Muscle of leg (tissue), 3 donors: ENCODE measurements at regions not wholly inside any gene's neighbourhood (a gene's known extent, or its start where the extent isn't known, plus 50 kb on each side); places are given as distances from the start of the nearest gene placed in this dataset.
"Not testable (repeated sequence)": the region's sequence is repeated elsewhere in the genome, so short reads cannot be mapped to it uniquely, and the experiment has no call there.

Experiments
- DNase-seq: peaks from one replicate; pipeline ENCODE4 v3.0.0; 2013
- H3K27ac ChIP-seq: one replicate; pipeline ENCODE4 v1.5.1; 2013; ENCODE audit warnings: mild to moderate bottlenecking, low read length, control low read depth
- H3K27me3 ChIP-seq: one replicate; pipeline ENCODE4 v1.6.1; 2013; ENCODE audit warnings: low read length; ENCODE audit not compliant: control insufficient read depth, insufficient read depth
- H3K36me3 ChIP-seq: one replicate; pipeline ENCODE4 v1.6.1; 2013; ENCODE audit warnings: low read length; ENCODE audit not compliant: control insufficient read depth, insufficient read depth
- H3K4me1 ChIP-seq: one replicate; pipeline ENCODE4 v1.6.1; 2013; ENCODE audit warnings: low read length; ENCODE audit not compliant: control insufficient read depth, insufficient read depth
- H3K4me3 ChIP-seq: one replicate; pipeline ENCODE4 v1.5.1; 2013; ENCODE audit warnings: low read length, control low read depth
- H3K9me3 ChIP-seq: replicated peaks from 2 replicates; pipeline ENCODE4 v1.6.1; 2013; ENCODE audit warnings: low read depth, low read length; ENCODE audit not compliant: control insufficient read depth
- WGBS: methylation state at CpG from one replicate; pipeline ENCODE4 v1.1.5; 2013; ENCODE audit warnings: missing lambda C conversion rate; ENCODE audit not compliant: insufficient coverage; 5-methylcytosine and 5-hydroxymethylcytosine counted together

GRCh38 chr11:15339302-15339701 lies 224.6 kb downstream of the INSC start:
- H3K27ac ChIP-seq, result no peak overlapping the region
- no peaks in the 10 kb centered on the region for H3K4me1 ChIP-seq
- H3K27me3 ChIP-seq, result no peaks in the 10 kb centered on the region
- H3K36me3 ChIP-seq, result no peaks in the 10 kb centered on the region
- no CpG with 5 or more reads among the region's 1 CpG for WGBS
- no peak for DNase-seq
- peaks cover 4% of the 10 kb centered on the region for H3K9me3 ChIP-seq
- H3K4me3 ChIP-seq, result no peak overlapping the region

- DNase-seq, result no peak
- no CpG with 5 or more reads among the region's 1 CpG for WGBS
- Histone ChIP-seq H3K4me3 (no peak overlapping the region), H3K9me3 (peaks cover 4% of the 10 kb centered on the region), H3K4me1 (no peaks in the 10 kb centered on the region), H3K36me3 (no peaks in the 10 kb centered on the region), H3K27ac (no peak overlapping the region), H3K27me3 (no peaks in the 10 kb centered on the region)
Measured at GRCh38 chr11:15341587-15341986, 226.9 kb downstream of the INSC start.

DNA sequence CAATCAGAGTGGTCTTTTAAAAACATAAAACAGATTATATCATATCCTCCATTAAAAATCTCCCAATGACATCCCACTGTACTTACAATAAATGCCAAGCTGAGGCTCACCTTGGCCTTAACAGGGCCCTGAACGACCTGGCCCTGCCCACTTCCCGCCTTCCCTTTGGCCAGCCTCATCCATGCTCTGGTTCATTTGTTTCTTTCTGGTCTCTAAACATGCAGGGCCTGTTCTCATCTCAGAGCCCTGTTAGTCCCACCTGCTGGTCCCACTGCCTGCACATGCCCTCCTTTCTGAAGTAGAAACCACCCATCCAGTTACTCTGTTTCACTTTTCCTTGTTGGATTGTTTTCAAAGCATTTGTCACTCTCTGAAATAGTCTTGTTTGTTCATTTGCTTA lies 227.4 kb downstream of the INSC start:
- no peaks in the 10 kb centered on the region for H3K4me1 ChIP-seq
- 63% methylated on average over 2 of the region's 2 CpGs for WGBS
- no peak overlapping the region for H3K4me3 ChIP-seq
- no peaks in the 10 kb centered on the region for H3K36me3 ChIP-seq
- DNase-seq, result no peak
- H3K27ac ChIP-seq, result no peak overlapping the region
- H3K9me3 ChIP-seq, result peaks cover 4% of the 10 kb centered on the region
- no peaks in the 10 kb centered on the region for H3K27me3 ChIP-seq

DNA sequence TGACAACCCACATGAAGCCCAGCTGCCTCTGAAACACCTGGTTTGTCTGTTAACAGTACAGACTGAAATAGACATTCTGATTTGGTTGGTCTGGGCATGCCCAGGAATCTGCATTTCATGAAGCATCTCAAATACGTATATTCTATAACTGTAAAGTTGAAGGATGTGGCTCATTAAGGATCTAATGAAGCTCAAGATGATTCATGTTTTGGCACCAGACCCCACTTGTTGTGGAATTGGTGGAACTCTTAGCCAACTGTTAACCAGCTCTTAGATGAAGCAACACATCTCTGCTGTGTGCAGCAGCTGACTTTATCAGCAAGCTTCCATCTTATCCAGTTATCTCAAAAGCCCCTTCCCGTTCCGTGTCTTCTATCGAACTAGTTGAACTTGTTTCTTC lies 232.2 kb downstream of the INSC start:
- no peak for DNase-seq
- no peaks in the 10 kb centered on the region for H3K4me1 ChIP-seq
- H3K27me3 ChIP-seq, result no peaks in the 10 kb centered on the region
- no peak overlapping the region for H3K27ac ChIP-seq
- no CpG with 5 or more reads among the region's 4 CpGs for WGBS
- no peak overlapping the region for H3K4me3 ChIP-seq
- no peaks in the 10 kb centered on the region for H3K36me3 ChIP-seq
- H3K9me3 ChIP-seq, result no peaks in the 10 kb centered on the region

GRCh38 chr11:15347969-15348734 lies 233.4 kb downstream of the INSC start:
- Histone ChIP-seq H3K9me3 (no peaks in the 10 kb centered on the region), H3K36me3 (no peaks in the 10 kb centered on the region), H3K27me3 (no peaks in the 10 kb centered on the region), H3K4me1 (no peaks in the 10 kb centered on the region), H3K4me3 (no peak overlapping the region), H3K27ac (no peak overlapping the region)
- 83% methylated on average over 1 of the region's 2 CpGs for WGBS
- no peak for DNase-seq

- Histone ChIP-seq H3K9me3 (no peaks in the 10 kb centered on the region), H3K4me1 (no peaks in the 10 kb centered on the region), H3K27ac (no peak overlapping the region), H3K4me3 (no peak overlapping the region), H3K36me3 (no peaks in the 10 kb centered on the region), H3K27me3 (no peaks in the 10 kb centered on the region)
- no peak for DNase-seq
- WGBS, result no CpG with 5 or more reads among the region's 1 CpG
Measured at GRCh38 chr11:15349413-15349812, 234.7 kb downstream of the INSC start.

GRCh38 chr11:15361316-15361715 lies 246.6 kb downstream of the INSC start:
- H3K27ac ChIP-seq, result no peak overlapping the region
- no peak overlapping the region for H3K4me3 ChIP-seq
- H3K36me3 ChIP-seq, result no peaks in the 10 kb centered on the region
- H3K4me1 ChIP-seq, result no peaks in the 10 kb centered on the region
- no CpG with 5 or more reads among the region's 2 CpGs for WGBS
- DNase-seq, result no peak
- H3K27me3 ChIP-seq, result no peaks in the 10 kb centered on the region
- H3K9me3 ChIP-seq, result no peaks in the 10 kb centered on the region

GRCh38 chr11:15365286-15365685 lies 250.6 kb downstream of the INSC start:
- not testable (repeated sequence) for DNase-seq, H3K4me3 ChIP-seq, H3K27me3 ChIP-seq, H3K27ac ChIP-seq, H3K36me3 ChIP-seq, H3K9me3 ChIP-seq, H3K4me1 ChIP-seq
- 35% methylated on average over 2 of the region's 5 CpGs for WGBS

DNA sequence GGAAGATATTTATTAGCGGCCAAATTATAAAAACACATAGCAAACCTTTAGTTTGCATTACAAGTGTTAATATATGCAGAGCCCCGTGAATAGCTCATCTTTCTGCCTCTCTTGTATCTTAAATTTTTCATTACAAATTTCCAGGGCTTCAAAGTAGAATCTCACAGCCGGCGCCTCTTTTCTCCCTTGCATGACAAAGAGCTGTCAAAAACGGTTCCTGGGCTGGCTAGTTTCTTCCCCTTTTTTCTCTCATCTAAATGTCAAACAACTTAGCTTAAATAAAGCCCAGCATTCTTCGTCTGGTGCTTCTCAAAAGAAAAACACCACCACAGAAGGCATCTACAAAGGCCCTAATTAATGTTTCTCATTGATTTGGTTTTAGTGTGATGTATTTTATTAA lies 253.0 kb downstream of the INSC start:
- H3K4me1 ChIP-seq, result no peaks in the 10 kb centered on the region
- H3K36me3 ChIP-seq, result no peaks in the 10 kb centered on the region
- no peaks in the 10 kb centered on the region for H3K27me3 ChIP-seq
- no peaks in the 10 kb centered on the region for H3K9me3 ChIP-seq
- DNase-seq, result no peak
- no peak overlapping the region for H3K4me3 ChIP-seq
- 26% methylated on average over 3 of the region's 6 CpGs for WGBS
- H3K27ac ChIP-seq, result no peak overlapping the region

GRCh38 chr11:15370495-15371147 lies 255.9 kb downstream of the INSC start:
- no peak for DNase-seq
- H3K27ac ChIP-seq, result no peak overlapping the region
- no peaks in the 10 kb centered on the region for H3K9me3 ChIP-seq
- no peaks in the 10 kb centered on the region for H3K27me3 ChIP-seq
- no peaks in the 10 kb centered on the region for H3K4me1 ChIP-seq
- no CpG with 5 or more reads among the region's 5 CpGs for WGBS
- no peaks in the 10 kb centered on the region for H3K36me3 ChIP-seq
- no peak overlapping the region for H3K4me3 ChIP-seq
